WI38 (cell line): ENCODE measurements at regions not wholly inside any gene's neighbourhood (a gene's known extent, or its start where the extent isn't known, plus 50 kb on each side); places are given as distances from the start of the nearest gene placed in this dataset.
"Not testable (repeated sequence)": the region's sequence is repeated elsewhere in the genome, so short reads cannot be mapped to it uniquely, and the experiment has no call there.

Experiments
- H3K4me3 ChIP-seq: 2 replicates; pipeline ENCODE4 v1.5.1; 2011; ENCODE audit warnings: low read depth, mild to moderate bottlenecking, control low read depth, low read length
- TF ChIP-seq, protein P1 (sequence below): IDR thresholded peaks from 2 replicates; pipeline ENCODE4 v1.5.1; 2012; ENCODE audit warnings: low read depth, mild to moderate bottlenecking, control low read depth, low read length

DNA sequence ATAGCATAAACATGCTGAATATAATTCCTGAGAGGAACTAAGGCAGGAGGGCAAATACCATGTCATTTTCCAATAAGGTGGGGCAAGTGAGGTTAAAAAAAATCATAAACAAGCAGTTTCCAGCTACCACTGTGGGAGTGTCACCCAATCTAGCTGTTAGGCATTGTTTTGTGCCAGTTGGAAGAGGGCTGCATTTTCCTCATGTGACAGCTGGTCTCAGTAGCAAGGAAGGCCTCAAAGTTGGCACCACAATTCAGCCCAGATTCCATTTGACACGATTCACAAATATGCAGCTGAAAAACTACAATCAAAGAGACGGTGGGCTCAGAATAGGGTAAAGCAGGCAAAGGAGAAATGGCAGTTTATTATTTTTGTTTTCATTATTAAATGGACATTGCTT, 636.1 kb downstream of the KIF4B start:
- H3K4me3 ChIP-seq, result no peak overlapping the region
- TF ChIP-seq, protein P1, sequence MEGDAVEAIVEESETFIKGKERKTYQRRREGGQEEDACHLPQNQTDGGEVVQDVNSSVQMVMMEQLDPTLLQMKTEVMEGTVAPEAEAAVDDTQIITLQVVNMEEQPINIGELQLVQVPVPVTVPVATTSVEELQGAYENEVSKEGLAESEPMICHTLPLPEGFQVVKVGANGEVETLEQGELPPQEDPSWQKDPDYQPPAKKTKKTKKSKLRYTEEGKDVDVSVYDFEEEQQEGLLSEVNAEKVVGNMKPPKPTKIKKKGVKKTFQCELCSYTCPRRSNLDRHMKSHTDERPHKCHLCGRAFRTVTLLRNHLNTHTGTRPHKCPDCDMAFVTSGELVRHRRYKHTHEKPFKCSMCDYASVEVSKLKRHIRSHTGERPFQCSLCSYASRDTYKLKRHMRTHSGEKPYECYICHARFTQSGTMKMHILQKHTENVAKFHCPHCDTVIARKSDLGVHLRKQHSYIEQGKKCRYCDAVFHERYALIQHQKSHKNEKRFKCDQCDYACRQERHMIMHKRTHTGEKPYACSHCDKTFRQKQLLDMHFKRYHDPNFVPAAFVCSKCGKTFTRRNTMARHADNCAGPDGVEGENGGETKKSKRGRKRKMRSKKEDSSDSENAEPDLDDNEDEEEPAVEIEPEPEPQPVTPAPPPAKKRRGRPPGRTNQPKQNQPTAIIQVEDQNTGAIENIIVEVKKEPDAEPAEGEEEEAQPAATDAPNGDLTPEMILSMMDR, result no peak

DNA sequence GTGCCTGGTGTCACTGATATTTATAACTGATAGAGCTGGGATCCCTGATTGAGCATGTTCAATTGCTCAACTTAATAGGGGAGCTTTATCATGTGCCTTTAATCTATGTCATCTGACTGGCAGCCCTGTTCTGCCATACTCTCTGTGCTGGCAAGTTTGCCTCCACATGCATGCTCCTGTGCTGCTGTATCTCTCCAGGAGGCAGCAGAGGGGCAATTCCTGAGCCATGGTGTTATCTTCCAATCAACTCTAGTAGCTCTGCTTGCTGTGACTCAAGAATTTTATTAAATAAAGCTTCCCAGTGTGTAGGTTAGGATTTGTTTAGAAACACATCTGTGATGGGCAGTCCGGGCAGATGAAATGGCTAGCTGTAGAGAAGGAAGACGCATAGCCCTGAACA, 642.0 kb downstream of the KIF4B start:
- TF ChIP-seq, protein P1, result no peak

DNA sequence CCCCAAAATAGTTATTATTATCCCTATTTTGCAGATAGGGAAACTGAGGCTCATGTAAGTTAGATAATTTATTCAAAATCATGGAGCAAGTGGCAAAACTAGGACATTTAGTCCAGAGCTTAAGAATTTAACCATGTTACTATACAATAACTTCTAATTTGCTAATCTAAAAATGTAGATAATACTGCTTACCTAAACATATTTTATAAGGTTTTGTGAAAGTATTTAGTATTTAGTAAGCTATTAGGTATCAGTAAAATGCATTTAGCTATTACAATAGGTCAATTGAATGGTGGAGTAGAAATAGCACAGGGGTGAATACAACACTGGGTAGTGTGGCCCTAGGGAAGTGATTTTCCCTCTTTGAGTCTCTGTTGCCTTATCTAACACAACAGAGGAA, 648.3 kb downstream of the KIF4B start:
- TF ChIP-seq, protein P1, result no peak
- H3K4me3 ChIP-seq, result no peak overlapping the region

More for the DNA sequence above, 642.0 kb downstream of the KIF4B start:
- H3K4me3 ChIP-seq, result no peak overlapping the region

DNA sequence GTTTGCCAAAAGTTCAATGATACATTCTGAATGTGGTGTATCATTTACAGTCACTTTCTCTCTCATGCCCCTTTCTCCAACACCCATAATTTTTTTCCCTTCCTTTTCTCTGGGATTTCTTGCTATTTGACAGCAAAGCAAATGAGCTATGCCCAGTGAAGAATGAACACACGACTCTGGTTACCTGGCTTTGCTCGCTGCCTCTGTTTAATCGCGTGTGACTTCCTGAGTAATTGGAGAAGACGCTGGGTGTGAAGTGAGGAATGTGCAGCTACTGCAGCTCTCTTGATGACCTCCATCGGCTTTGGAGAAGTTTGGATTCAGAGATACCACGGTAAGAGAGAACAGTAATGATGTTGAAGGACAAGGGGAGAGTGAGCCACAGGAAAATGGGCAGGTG, 651.8 kb downstream of the KIF4B start:
- TF ChIP-seq, protein P1, result no peak
- H3K4me3 ChIP-seq, result no peak overlapping the region

DNA sequence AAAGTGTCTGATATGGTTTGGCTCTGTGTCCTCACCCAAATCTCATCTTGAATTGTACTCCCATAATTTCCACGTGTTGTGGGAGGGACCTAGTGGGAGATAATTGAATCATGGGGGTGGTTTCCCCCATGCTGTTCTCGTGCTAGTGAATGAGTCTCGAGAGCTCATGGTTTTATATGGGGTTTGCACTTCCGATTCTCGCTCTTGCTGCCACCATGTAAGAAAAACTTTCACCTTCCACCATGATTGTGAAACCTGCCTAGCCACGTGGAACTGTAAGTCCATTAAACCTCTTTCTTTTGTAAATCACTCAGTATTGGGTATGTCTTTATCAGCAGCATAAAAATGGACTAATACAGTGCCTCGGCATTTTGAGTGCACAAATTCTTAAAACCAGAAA, 655.0 kb upstream of the SGCD start:
- H3K4me3 ChIP-seq, result not testable (repeated sequence)

DNA sequence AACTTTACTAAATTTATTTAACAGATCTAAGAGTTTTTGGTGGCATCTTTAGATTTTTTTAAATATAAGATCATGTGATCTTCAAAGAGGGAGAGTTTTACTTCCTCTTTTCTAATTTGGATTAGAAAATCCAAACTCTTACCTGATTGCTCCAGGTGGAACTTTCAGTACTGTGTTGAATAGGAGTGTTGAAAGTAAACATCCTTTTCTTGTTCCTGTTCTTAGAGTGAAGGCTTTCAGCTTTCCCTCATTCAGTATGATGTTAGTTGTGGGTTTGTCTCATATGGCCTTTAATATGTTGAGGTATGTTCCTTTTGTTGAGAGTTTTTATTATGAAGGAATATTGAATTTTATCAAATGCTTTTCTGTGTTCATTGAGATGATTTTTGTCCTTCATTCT, 650.0 kb upstream of the SGCD start:
- H3K4me3 ChIP-seq, result no peak overlapping the region
- TF ChIP-seq, protein P1, result no peak

DNA sequence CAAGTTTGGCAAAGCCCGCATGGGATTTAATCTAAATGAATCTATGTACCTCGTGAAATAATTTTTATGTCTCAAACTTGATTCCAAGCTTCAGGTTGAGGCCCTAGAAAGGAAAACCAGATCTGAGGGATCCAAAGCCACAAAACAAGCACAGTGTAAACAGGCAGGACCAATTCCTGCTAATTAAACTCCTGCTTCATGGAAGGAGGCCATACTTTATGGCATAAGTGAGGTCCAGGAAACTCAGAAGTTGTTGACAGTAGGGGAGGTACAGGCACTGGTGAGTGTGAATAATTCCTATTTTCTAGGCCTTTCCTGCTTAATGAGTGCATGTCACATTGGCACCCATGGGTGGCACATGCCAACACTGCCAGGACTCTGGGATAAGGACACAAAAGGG, 648.6 kb upstream of the SGCD start:
- TF ChIP-seq, protein P1, result no peak
- H3K4me3 ChIP-seq, result no peak overlapping the region

DNA sequence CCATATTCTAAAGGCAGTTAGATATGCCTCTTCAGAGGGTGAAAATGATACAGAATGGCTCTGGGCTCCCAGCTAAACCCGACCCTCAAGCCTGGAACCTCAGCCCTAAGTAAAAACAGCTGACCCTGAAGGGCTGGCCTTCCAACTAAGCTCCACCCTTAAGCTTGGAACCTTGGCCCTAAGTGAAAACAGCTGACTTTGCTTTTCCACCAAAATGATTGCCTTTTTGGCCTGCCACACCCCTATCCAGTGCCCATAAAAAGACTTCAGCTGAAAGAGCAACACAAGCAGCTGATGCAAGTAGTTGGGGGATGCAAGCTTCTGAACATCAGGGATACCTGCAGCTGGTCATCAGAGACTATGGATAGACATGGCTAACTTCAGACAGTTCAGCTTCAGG, 647.4 kb upstream of the SGCD start:
- H3K4me3 ChIP-seq, result no peak overlapping the region
- TF ChIP-seq, protein P1, result no peak
